ENCODE measurements at regions not wholly inside any gene's neighbourhood (a gene's known extent, or its start where the extent isn't known, plus 50 kb on each side); places are given as distances from the start of the nearest gene placed in this dataset.
A peak's percentile ranks its signal among the peaks of the same experiment; 100 is the strongest.

DNA sequence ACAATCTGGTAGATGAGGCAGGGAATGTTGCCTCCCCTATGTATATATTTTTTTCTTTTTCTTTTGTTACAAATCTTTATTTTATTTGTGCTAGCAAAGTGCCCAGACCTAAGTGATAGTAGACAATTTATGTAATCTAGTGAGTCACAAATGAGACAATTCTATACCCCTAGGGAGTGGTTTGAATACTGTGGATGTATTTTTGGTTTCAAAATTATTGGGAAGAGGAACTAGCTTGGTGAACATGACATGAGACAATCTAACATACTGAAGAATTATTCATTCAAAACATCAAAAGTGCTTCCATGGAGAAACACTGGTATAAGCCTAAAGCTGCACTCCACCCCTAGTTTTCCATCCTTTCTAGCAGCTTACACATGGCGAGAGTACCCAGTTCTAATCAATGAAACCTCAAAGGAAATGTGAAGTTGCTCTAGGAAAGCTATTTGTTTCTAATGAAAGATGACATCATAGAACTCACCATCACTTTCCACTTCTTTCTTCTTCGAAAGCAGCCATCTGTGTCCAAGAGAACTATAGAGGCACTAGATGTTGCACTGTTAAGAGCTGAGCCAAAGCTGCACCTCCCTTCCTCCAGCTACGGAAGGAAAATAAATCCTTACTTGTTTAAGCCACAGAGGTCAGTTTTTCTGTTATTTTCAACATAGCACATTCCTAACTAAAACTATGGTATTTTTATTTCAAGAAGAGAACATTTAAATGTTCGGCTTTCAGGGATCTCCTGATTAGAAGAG, 764.6 kb downstream of the LTN1 start:
- no peak for DNase-seq (ENCODE audit: low read depth, low spot score)
- H2AFZ ChIP-seq (ENCODE audit: low read depth, low read length): peak overlapping the region; percentile 66
- intact Hi-C loops (cut with micrococcal nuclease): no loop called here

DNA sequence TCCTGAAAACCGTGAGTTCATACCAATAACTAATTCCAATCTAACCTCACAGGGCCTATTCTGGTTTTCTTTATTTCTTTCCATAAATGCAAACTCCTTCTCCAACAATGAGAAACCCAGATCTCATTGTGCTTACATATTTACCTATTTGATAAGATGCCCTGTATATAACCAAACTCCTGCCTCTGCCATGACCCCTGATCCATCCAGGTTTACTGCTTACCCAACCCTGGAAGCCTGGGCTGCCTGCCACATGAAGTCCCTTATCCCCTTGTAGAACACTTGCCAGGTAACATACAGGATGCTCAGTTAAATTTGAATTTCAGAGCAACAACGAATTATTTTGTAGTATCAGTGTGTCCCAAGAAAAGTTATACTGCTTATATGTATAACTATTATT, 766.1 kb downstream of the LTN1 start:
- dilution Hi-C loops (cut with MboI; ENCODE audit: extremely low pct_ligation_motif_present, low sequenced_read_pairs) (no loop called here), intact Hi-C loops (cut with micrococcal nuclease) (no loop called here)
- no peak overlapping the region for H3K4me2 ChIP-seq (ENCODE audit: insufficient read depth, low read length)
- no peak overlapping the region for H2AFZ ChIP-seq (ENCODE audit: low read depth, low read length)
- BruUV-seq (replicated peaks): no TSS peak
- ChIA-PET POLR2A (no interaction called here), CTCF (interaction anchor here (0.6 kb wide), 1 partner anchor 123 kb away, joined by 3 read pairs; no protein-coding TSS in a partner anchor)
- no peak overlapping the region for H3K27ac ChIP-seq (ENCODE audit: insufficient read depth, low read depth, low read length)
- peaks cover 18% of the 10 kb centered on the region for H3K4me1 ChIP-seq (ENCODE audit: control insufficient read depth, extremely low read depth, insufficient read depth, low read length)
- H3K9ac ChIP-seq (replicated peaks; ENCODE audit: extremely low read depth, insufficient read depth, low read length): no peak overlapping the region
- TF ChIP-seq POLR2A (IDR thresholded peaks at IDR 0.05; ENCODE audit: low read depth, low read length) (no peak), JUN (IDR thresholded peaks at IDR 0.05; ENCODE audit: borderline replicate concordance, insufficient read depth, insufficient read length, low read depth) (no peak), CTCF (IDR thresholded peaks at IDR 0.05; ENCODE audit: extremely low read depth in 1 of 2, insufficient read depth in 1 of 2, low read depth in 1 of 2, low read length in 2 of 2) (no peak), MYC (IDR thresholded peaks at IDR 0.05; ENCODE audit: low read depth, low read length) (no peak), MAX (IDR thresholded peaks at IDR 0.05; ENCODE audit: insufficient read depth, insufficient read length) (no peak), POLR2AphosphoS5 (IDR thresholded peaks at IDR 0.05; ENCODE audit: insufficient read depth, low read depth, low read length) (no peak), FOS (IDR thresholded peaks at IDR 0.05; ENCODE audit: borderline replicate concordance, insufficient read depth, low read length) (no peak), EZH2 (IDR thresholded peaks at IDR 0.05; ENCODE audit: borderline replicate concordance, low read depth, low read length, severe bottlenecking) (no peak), GATA2 (IDR thresholded peaks at IDR 0.05; ENCODE audit: insufficient read depth, insufficient read length, low read depth, low read length) (no peak)
- no peaks in the 10 kb centered on the region for H3K79me2 ChIP-seq (ENCODE audit: control insufficient read depth, insufficient read depth, low read length)
- DNase-seq (ENCODE audit: low read depth, low spot score) (no peak), FAIRE-seq (no peak)
- no peaks in the 10 kb centered on the region for H4K20me1 ChIP-seq (replicated peaks; ENCODE audit: control insufficient read depth, extremely low read depth, insufficient read depth, low read length)
- no peaks in the 10 kb centered on the region for H3K27me3 ChIP-seq (ENCODE audit: control insufficient read depth in 2 of 2, insufficient read depth in 2 of 2, low read length in 2 of 2)
- H3K9me3 ChIP-seq (replicated peaks; ENCODE audit: control insufficient read depth, insufficient read depth, low read length): no peaks in the 10 kb centered on the region
- no peaks in the 10 kb centered on the region for H3K9me1 ChIP-seq (replicated peaks; ENCODE audit: control insufficient read depth, extremely low read depth, insufficient read depth, low read length)
- H3K36me3 ChIP-seq (ENCODE audit: control insufficient read depth in 2 of 2, extremely low read depth in 1 of 2, insufficient read depth in 2 of 2, low read length in 2 of 2): no peaks in the 10 kb centered on the region
- no peak overlapping the region for H3K4me3 ChIP-seq (replicated peaks in 1 of 3; ENCODE audit: insufficient read depth in 1 of 3, low read depth in 1 of 3, low read length in 3 of 3)

More for the DNA sequence above, 764.6 kb downstream of the LTN1 start:
- Histone ChIP-seq H3K27me3 (ENCODE audit: control insufficient read depth in 2 of 2, insufficient read depth in 2 of 2, low read length in 2 of 2) (no peaks in the 10 kb centered on the region), H4K20me1 (replicated peaks; ENCODE audit: control insufficient read depth, extremely low read depth, insufficient read depth, low read length) (no peaks in the 10 kb centered on the region), H3K4me3 (replicated peaks in 1 of 3; ENCODE audit: insufficient read depth in 1 of 3, low read depth in 1 of 3, low read length in 3 of 3) (no peak overlapping the region), H3K79me2 (ENCODE audit: control insufficient read depth, insufficient read depth, low read length) (no peaks in the 10 kb centered on the region), H3K36me3 (ENCODE audit: control insufficient read depth in 2 of 2, extremely low read depth in 1 of 2, insufficient read depth in 2 of 2, low read length in 2 of 2) (no peaks in the 10 kb centered on the region), H3K4me2 (ENCODE audit: insufficient read depth, low read length) (no peak overlapping the region), H3K27ac (ENCODE audit: insufficient read depth, low read depth, low read length) (no peak overlapping the region), H3K9ac (replicated peaks; ENCODE audit: extremely low read depth, insufficient read depth, low read length) (no peak overlapping the region), H3K9me1 (replicated peaks; ENCODE audit: control insufficient read depth, extremely low read depth, insufficient read depth, low read length) (no peaks in the 10 kb centered on the region), H3K4me1 (ENCODE audit: control insufficient read depth, extremely low read depth, insufficient read depth, low read length) (peaks cover 18% of the 10 kb centered on the region), H3K9me3 (replicated peaks; ENCODE audit: control insufficient read depth, insufficient read depth, low read length) (no peaks in the 10 kb centered on the region)
- BruUV-seq (replicated peaks): no TSS peak
- no peak for TF ChIP-seq JUN (IDR thresholded peaks at IDR 0.05; ENCODE audit: borderline replicate concordance, insufficient read depth, insufficient read length, low read depth)
- no peak for TF ChIP-seq POLR2AphosphoS5 (IDR thresholded peaks at IDR 0.05; ENCODE audit: insufficient read depth, low read depth, low read length)
- TF ChIP-seq EZH2 (IDR thresholded peaks at IDR 0.05; ENCODE audit: borderline replicate concordance, low read depth, low read length, severe bottlenecking): no peak
- no peak for TF ChIP-seq FOS (IDR thresholded peaks at IDR 0.05; ENCODE audit: borderline replicate concordance, insufficient read depth, low read length)
- no peak for TF ChIP-seq POLR2A (IDR thresholded peaks at IDR 0.05; ENCODE audit: low read depth, low read length)
- TF ChIP-seq MAX (IDR thresholded peaks at IDR 0.05; ENCODE audit: insufficient read depth, insufficient read length): no peak
- TF ChIP-seq MYC (IDR thresholded peaks at IDR 0.05; ENCODE audit: low read depth, low read length): no peak
- ChIA-PET POLR2A (no interaction called here), CTCF (no interaction called here)
- no peak for FAIRE-seq
- dilution Hi-C loops (cut with MboI; ENCODE audit: extremely low pct_ligation_motif_present, low sequenced_read_pairs): no loop called here
